ENCODE measurements at regions not wholly inside any gene's neighbourhood (a gene's known extent, or its start where the extent isn't known, plus 50 kb on each side); places are given as distances from the start of the nearest gene placed in this dataset.

GRCh38 chr18:7381307-7381706 lies 150.4 kb downstream of the LRRC30 start:
- TF ChIP-seq ZNF8 (CRISPR knock-in tag; IDR thresholded peaks at IDR 0.05) (no peak), ZNF70 (CRISPR knock-in tag; IDR thresholded peaks at IDR 0.05) (no peak), BACH2 (CRISPR knock-in tag; IDR thresholded peaks at IDR 0.05; ENCODE audit: borderline replicate concordance) (no peak), CSRNP3 (CRISPR knock-in tag; IDR thresholded peaks at IDR 0.05) (no peak), RARB (CRISPR knock-in tag; IDR thresholded peaks at IDR 0.05) (no peak)
- TF ChIP-seq, protein P1, sequence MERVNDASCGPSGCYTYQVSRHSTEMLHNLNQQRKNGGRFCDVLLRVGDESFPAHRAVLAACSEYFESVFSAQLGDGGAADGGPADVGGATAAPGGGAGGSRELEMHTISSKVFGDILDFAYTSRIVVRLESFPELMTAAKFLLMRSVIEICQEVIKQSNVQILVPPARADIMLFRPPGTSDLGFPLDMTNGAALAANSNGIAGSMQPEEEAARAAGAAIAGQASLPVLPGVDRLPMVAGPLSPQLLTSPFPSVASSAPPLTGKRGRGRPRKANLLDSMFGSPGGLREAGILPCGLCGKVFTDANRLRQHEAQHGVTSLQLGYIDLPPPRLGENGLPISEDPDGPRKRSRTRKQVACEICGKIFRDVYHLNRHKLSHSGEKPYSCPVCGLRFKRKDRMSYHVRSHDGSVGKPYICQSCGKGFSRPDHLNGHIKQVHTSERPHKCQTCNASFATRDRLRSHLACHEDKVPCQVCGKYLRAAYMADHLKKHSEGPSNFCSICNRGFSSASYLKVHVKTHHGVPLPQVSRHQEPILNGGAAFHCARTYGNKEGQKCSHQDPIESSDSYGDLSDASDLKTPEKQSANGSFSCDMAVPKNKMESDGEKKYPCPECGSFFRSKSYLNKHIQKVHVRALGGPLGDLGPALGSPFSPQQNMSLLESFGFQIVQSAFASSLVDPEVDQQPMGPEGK (CRISPR knock-in tag; IDR thresholded peaks at IDR 0.05; ENCODE audit: borderline replicate concordance), result no peak

All from SK-N-SH treated with all-trans-retinoic acid at 6 μM for 48 hours (cell line).